CD4-positive, alpha-beta T cell (primary cell): ENCODE measurements at regions not wholly inside any gene's neighbourhood (a gene's known extent, or its start where the extent isn't known, plus 50 kb on each side); places are given as distances from the start of the nearest gene placed in this dataset.

Source experiments
- ATAC-seq: fragments of 200-7000 bp; cut with Tn5 transposase; one replicate; pipeline ENCODE4 v1.10.0; 2022; ENCODE audit warnings: mild to moderate bottlenecking; ENCODE audit not compliant: poor library complexity
- CTCF ChIA-PET: fragments of 350-600 bp; sonication (Branson Sonifier 250); formaldehyde crosslinking; loops from one replicate; lab custom pipeline; 2021; ENCODE audit warnings: antibody characterized with exemption, inconsistent platforms; lab: Charles Lee
- POLR2A ChIA-PET: fragments of 350-600 bp; sonication (Branson Sonifier 250); formaldehyde crosslinking; loops from one replicate; lab custom pipeline; 2021; ENCODE audit warnings: antibody characterized with exemption, inconsistent platforms; lab: Charles Lee
- DNase-seq, 14 experiments: peaks; one replicate each; pipeline ENCODE4 v3.0.0-alpha.2; 2013 to 2020; ENCODE audit warnings: mixed read lengths in 2 of 14
- H3K27ac ChIP-seq, 2 donors: one replicate each; pipeline versions ENCODE4 v1.5.1 to v1.7.0; 2013; ENCODE audit warnings: low read length in 2 of 2, low read depth in 1 of 2, mild to moderate bottlenecking in 1 of 2
- H3K27me3 ChIP-seq, 2 experiments: 1 replicate in 1 of 2; 2 replicates in 1 of 2; pipeline versions ENCODE4 v1.6.1 to v1.7.0; 2013; ENCODE audit warnings: low read length in 2 of 2, control low read depth in 1 of 2, mild to moderate bottlenecking in 1 of 2, moderate library complexity in 1 of 2; ENCODE audit not compliant: insufficient read depth in 2 of 2, control insufficient read depth in 1 of 2
- H3K36me3 ChIP-seq: one replicate; pipeline ENCODE4 v1.6.1; 2013; ENCODE audit warnings: low read length, control low read depth; ENCODE audit not compliant: insufficient read depth
- H3K4me1 ChIP-seq: one replicate; pipeline ENCODE4 v1.6.1; 2013; ENCODE audit warnings: low read length, control low read depth; ENCODE audit not compliant: insufficient read depth
- H3K4me3 ChIP-seq: one replicate; pipeline ENCODE4 v1.5.1; 2013; ENCODE audit warnings: mild to moderate bottlenecking, low read length, moderate library complexity
- H3K9me3 ChIP-seq, 2 experiments: 1 replicate in 1 of 2; 2 replicates in 1 of 2; pipeline versions ENCODE4 v1.6.1 to v1.7.0; 2013; ENCODE audit warnings: low read length in 2 of 2, mild to moderate bottlenecking in 2 of 2, control low read depth in 1 of 2, moderate library complexity in 1 of 2; ENCODE audit not compliant: control insufficient read depth in 1 of 2, insufficient read depth in 1 of 2
- H3K27ac Mint-ChIP-seq: one replicate; pipeline ENCODE4 v1.8.0; 2020; ENCODE audit warnings: mixed read lengths
- H3K27me3 Mint-ChIP-seq: one replicate; pipeline ENCODE4 v1.8.0; 2021; ENCODE audit warnings: mixed read lengths
- H3K36me3 Mint-ChIP-seq: one replicate; pipeline ENCODE4 v1.8.0; 2021; ENCODE audit warnings: low read depth, mixed read lengths
- H3K4me1 Mint-ChIP-seq: one replicate; pipeline ENCODE4 v1.8.0; 2021; ENCODE audit warnings: low read depth, mixed read lengths
- H3K4me3 Mint-ChIP-seq: one replicate; pipeline ENCODE4 v1.8.0; 2020; ENCODE audit warnings: mild to moderate bottlenecking, mixed read lengths
- H3K9me3 Mint-ChIP-seq: one replicate; pipeline ENCODE4 v1.8.0; 2020; ENCODE audit warnings: mixed read lengths
- intact Hi-C, 2 experiments: fragments of 100-400 bp; cut with DNase I in 1 of 2; cut with micrococcal nuclease in 1 of 2; formaldehyde crosslinking; loops; one replicate each; pipeline versions ENCODE4 v1.15.1 to v1.9.0; 2023 to 2025; cut with DNase I, micrococcal nuclease
- TF ChIP-seq, protein P1 (sequence below): fragments of 200-600 bp; IDR thresholded peaks from one replicate; pipeline ENCODE4 v1.8.0; 2022; ENCODE audit warnings: antibody characterized with exemption, mild to moderate bottlenecking

DNA sequence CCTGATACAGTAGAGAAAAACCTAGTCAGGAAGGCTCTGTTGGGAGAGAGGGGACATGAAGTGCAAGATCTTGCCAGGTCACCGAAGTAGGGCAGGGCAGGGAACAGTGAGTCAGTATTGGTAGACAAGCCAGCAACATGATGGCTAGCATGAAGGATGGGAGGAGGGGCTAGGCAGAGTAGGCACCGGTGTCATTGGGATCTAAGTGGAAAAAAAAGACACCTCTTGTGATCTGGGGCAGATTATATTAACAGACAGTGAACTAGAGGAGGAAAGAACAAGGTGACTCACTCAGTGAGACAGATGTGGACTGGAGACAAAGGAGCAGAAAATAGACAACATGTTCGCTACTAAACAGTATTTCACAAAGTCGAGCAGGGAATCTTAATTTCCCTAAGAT is 149.2 kb upstream of the SLC24A5 start:
- Mint-ChIP-seq H3K27ac (no peak overlapping the region), H3K4me1 (no peaks in the 10 kb centered on the region), H3K4me3 (no peak overlapping the region), H3K27me3 (no peaks in the 10 kb centered on the region), H3K9me3 (no peaks in the 10 kb centered on the region), H3K36me3 (no peaks in the 10 kb centered on the region)
- TF ChIP-seq, protein P1, sequence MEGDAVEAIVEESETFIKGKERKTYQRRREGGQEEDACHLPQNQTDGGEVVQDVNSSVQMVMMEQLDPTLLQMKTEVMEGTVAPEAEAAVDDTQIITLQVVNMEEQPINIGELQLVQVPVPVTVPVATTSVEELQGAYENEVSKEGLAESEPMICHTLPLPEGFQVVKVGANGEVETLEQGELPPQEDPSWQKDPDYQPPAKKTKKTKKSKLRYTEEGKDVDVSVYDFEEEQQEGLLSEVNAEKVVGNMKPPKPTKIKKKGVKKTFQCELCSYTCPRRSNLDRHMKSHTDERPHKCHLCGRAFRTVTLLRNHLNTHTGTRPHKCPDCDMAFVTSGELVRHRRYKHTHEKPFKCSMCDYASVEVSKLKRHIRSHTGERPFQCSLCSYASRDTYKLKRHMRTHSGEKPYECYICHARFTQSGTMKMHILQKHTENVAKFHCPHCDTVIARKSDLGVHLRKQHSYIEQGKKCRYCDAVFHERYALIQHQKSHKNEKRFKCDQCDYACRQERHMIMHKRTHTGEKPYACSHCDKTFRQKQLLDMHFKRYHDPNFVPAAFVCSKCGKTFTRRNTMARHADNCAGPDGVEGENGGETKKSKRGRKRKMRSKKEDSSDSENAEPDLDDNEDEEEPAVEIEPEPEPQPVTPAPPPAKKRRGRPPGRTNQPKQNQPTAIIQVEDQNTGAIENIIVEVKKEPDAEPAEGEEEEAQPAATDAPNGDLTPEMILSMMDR: no peak
- intact Hi-C loops: no loop called here
- ChIA-PET POLR2A (no interaction called here), CTCF (no interaction called here)
- no peaks in the 10 kb centered on the region for H3K4me1 ChIP-seq
- no peak overlapping the region for H3K27ac ChIP-seq
- H3K36me3 ChIP-seq: no peaks in the 10 kb centered on the region
- no peak overlapping the region for H3K4me3 ChIP-seq
- peaks cover 0 to 4% of the 10 kb centered on the region in 2 experiments for H3K9me3 ChIP-seq
- no peaks in the 10 kb centered on the region for H3K27me3 ChIP-seq
- ATAC-seq: no peak
- no peak for DNase-seq

DNA sequence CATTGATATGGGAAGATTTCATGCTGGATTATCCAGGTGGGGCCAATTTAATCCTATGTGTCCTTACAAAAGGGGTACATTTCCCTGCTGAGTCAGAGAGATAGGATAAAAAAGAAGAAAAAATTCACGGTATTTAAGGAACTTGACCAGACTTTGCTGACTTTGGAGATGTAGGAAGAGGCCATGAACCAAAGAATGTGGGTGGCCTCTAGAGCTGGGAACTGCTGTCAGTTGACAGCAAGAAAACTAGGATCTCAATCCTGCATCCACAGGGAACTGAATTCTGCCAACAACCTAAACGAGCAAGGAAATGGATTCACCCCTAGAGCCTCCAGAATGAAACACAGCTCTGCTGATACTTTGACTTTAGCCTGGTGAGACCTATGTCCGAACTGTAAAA is 148.1 kb upstream of the SLC24A5 start:
- no peaks in the 10 kb centered on the region for H3K36me3 ChIP-seq
- no peak overlapping the region for H3K27ac ChIP-seq
- H3K9me3 ChIP-seq: peaks cover 0 to 4% of the 10 kb centered on the region in 2 experiments
- Mint-ChIP-seq H3K27me3 (no peaks in the 10 kb centered on the region), H3K36me3 (no peaks in the 10 kb centered on the region), H3K4me3 (no peak overlapping the region), H3K4me1 (no peaks in the 10 kb centered on the region), H3K27ac (no peak overlapping the region), H3K9me3 (no peaks in the 10 kb centered on the region)
- H3K4me1 ChIP-seq: no peaks in the 10 kb centered on the region
- DNase-seq (no peak), ATAC-seq (no peak)
- POLR2A ChIA-PET: no interaction called here
- CTCF ChIA-PET: no interaction called here
- TF ChIP-seq, protein P1: no peak
- H3K27me3 ChIP-seq: no peaks in the 10 kb centered on the region
- intact Hi-C loops: no loop called here
- H3K4me3 ChIP-seq: no peak overlapping the region

DNA sequence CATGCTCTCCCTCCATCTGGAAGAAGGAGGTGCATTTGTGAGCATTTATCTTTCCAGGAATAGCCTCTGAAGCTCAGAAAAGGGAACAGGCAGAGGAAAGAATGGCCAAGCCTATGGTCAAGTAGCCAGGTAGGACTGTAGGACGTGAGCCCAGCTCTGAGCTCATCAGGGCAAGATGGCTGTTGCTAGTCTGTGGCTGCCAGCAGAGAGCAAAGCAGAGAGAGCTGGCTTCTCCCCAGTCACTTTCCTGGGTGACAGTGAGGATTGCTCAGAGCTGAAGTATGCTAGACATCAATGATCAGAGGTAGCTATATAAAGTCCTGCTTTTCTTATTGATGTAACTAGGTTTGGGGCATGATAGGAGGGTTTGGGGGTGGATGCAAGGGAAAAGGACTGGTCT is 146.1 kb upstream of the SLC24A5 start:
- Mint-ChIP-seq H3K4me3 (no peak overlapping the region), H3K27ac (no peak overlapping the region), H3K36me3 (no peaks in the 10 kb centered on the region), H3K27me3 (peaks cover 7% of the 10 kb centered on the region), H3K9me3 (peaks cover 7% of the 10 kb centered on the region), H3K4me1 (no peaks in the 10 kb centered on the region)
- H3K4me3 ChIP-seq: no peak overlapping the region
- DNase-seq (no peak), ATAC-seq (no peak)
- no peaks in the 10 kb centered on the region for H3K9me3 ChIP-seq
- H3K27me3 ChIP-seq: no peaks in the 10 kb centered on the region
- CTCF ChIA-PET: no interaction called here
- H3K36me3 ChIP-seq: no peaks in the 10 kb centered on the region
- POLR2A ChIA-PET: no interaction called here
- no peak overlapping the region for H3K27ac ChIP-seq
- no peaks in the 10 kb centered on the region for H3K4me1 ChIP-seq
- intact Hi-C loops: no loop called here
- TF ChIP-seq, protein P1: no peak
